SJSA1 (cell line): ENCODE measurements at regions not wholly inside any gene's neighbourhood (a gene's known extent, or its start where the extent isn't known, plus 50 kb on each side); places are given as distances from the start of the nearest gene placed in this dataset.
A peak's percentile ranks its signal among the peaks of the same experiment; 100 is the strongest.

Experiments
- DNase-seq, 2 experiments: peaks; one replicate each; pipeline ENCODE4 v3.0.0-alpha.2; 2015 to 2020; ENCODE audit warnings: low spot score in 2 of 2, low read depth in 1 of 2
- H3K27ac ChIP-seq: fragments of 250-450 bp; sonication (Bioruptor Pico); 2 replicates; pipeline ENCODE4 v1.5.1; 2020; ENCODE audit warnings: mild to moderate bottlenecking, moderate library complexity
- H3K27me3 ChIP-seq: fragments of 250-450 bp; sonication (Bioruptor Pico); replicated peaks from 2 replicates; pipeline ENCODE4 v1.5.1; 2020; ENCODE audit warnings: mild to moderate bottlenecking, moderate library complexity
- H3K36me3 ChIP-seq: fragments of 250-450 bp; sonication (Bioruptor Pico); 2 replicates; pipeline ENCODE4 v1.5.1; 2020; ENCODE audit warnings: mild to moderate bottlenecking
- H3K4me1 ChIP-seq: fragments of 250-450 bp; sonication (Bioruptor Pico); replicated peaks from 2 replicates; pipeline ENCODE4 v1.6.1; 2021; ENCODE audit warnings: mild to moderate bottlenecking
- H3K4me3 ChIP-seq: fragments of 250-450 bp; sonication (Bioruptor Pico); 2 replicates; pipeline ENCODE4 v1.5.1; 2020; ENCODE audit warnings: mild to moderate bottlenecking
- H3K9me3 ChIP-seq: fragments of 250-450 bp; sonication (Bioruptor Pico); replicated peaks from 2 replicates; pipeline ENCODE4 v1.5.1; 2020; ENCODE audit warnings: mild to moderate bottlenecking

- no peaks in the 10 kb centered on the region for H3K36me3 ChIP-seq
- peaks cover 37% of the 10 kb centered on the region for H3K4me1 ChIP-seq
- H3K4me3 ChIP-seq = no peak overlapping the region
- no peaks in the 10 kb centered on the region for H3K27me3 ChIP-seq
- no peak overlapping the region for H3K27ac ChIP-seq
- H3K9me3 ChIP-seq = no peaks in the 10 kb centered on the region
- DNase-seq = peak; percentile 51 to 73
These were observed 50.4 kb upstream of the CIBAR2 start for GRCh38 chr16:85162478-85163277.

- no peaks in the 10 kb centered on the region for H3K9me3 ChIP-seq
- peaks cover 46% of the 10 kb centered on the region for H3K4me1 ChIP-seq
- H3K36me3 ChIP-seq = no peaks in the 10 kb centered on the region
- H3K27me3 ChIP-seq = no peaks in the 10 kb centered on the region
- H3K27ac ChIP-seq = no peak overlapping the region
- no peak overlapping the region for H3K4me3 ChIP-seq
- DNase-seq = peak in 1 of 2 experiments; percentile 34
These were observed 51.2 kb upstream of the CIBAR2 start for GRCh38 chr16:85163278-85164112.

- Histone ChIP-seq H3K9me3 (no peaks in the 10 kb centered on the region), H3K27me3 (no peaks in the 10 kb centered on the region), H3K27ac (no peak overlapping the region), H3K4me3 (no peak overlapping the region), H3K36me3 (no peaks in the 10 kb centered on the region), H3K4me1 (peaks cover 49% of the 10 kb centered on the region)
- DNase-seq = no peak
These were observed 52.2 kb upstream of the CIBAR2 start for GRCh38 chr16:85164431-85164830.

GRCh38 chr16:85164838-85165516 is 52.7 kb upstream of the CIBAR2 start:
- H3K36me3 ChIP-seq = no peaks in the 10 kb centered on the region
- no peak for DNase-seq
- H3K4me1 ChIP-seq = peaks cover 55% of the 10 kb centered on the region
- H3K9me3 ChIP-seq = no peaks in the 10 kb centered on the region
- H3K4me3 ChIP-seq = no peak overlapping the region
- H3K27ac ChIP-seq = no peak overlapping the region
- no peaks in the 10 kb centered on the region for H3K27me3 ChIP-seq

- Histone ChIP-seq H3K27ac (no peak overlapping the region), H3K27me3 (no peaks in the 10 kb centered on the region), H3K9me3 (no peaks in the 10 kb centered on the region), H3K4me1 (peaks cover 58% of the 10 kb centered on the region), H3K4me3 (no peak overlapping the region), H3K36me3 (no peaks in the 10 kb centered on the region)
- no peak for DNase-seq
These were observed 53.5 kb upstream of the CIBAR2 start for GRCh38 chr16:85165781-85166180.

- no peak overlapping the region for H3K27ac ChIP-seq
- H3K9me3 ChIP-seq = no peaks in the 10 kb centered on the region
- DNase-seq = no peak
These were observed 54.0 kb upstream of the CIBAR2 start for GRCh38 chr16:85166281-85166680.

GRCh38 chr16:85166699-85167588 is 54.7 kb upstream of the CIBAR2 start:
- H3K4me1 ChIP-seq = peaks cover 68% of the 10 kb centered on the region
- no peaks in the 10 kb centered on the region for H3K27me3 ChIP-seq
- H3K4me3 ChIP-seq = no peak overlapping the region
- H3K27ac ChIP-seq = no peak overlapping the region
- peaks cover 11% of the 10 kb centered on the region; the same call in 1 of the 2 replicates for H3K36me3 ChIP-seq
- no peak for DNase-seq
- H3K9me3 ChIP-seq = no peaks in the 10 kb centered on the region

More at GRCh38 chr16:85166281-85166680, 54.0 kb upstream of the CIBAR2 start:
- peaks cover 61% of the 10 kb centered on the region for H3K4me1 ChIP-seq
- 0 out of 2 replicates have a peak, but pooled peaks cover 4% of the 10 kb centered on the region for H3K36me3 ChIP-seq
- no peak overlapping the region for H3K4me3 ChIP-seq
- H3K27me3 ChIP-seq = no peaks in the 10 kb centered on the region

GRCh38 chr16:85167589-85168537 is 55.6 kb upstream of the CIBAR2 start:
- no peaks in the 10 kb centered on the region for H3K9me3 ChIP-seq
- no peaks in the 10 kb centered on the region for H3K27me3 ChIP-seq
- no peak overlapping the region; the same call in 1 of the 2 replicates for H3K4me3 ChIP-seq
- H3K27ac ChIP-seq = no peak overlapping the region
- H3K4me1 ChIP-seq = peaks cover 68% of the 10 kb centered on the region
- peak in 1 of 2 experiments; percentile 19 for DNase-seq
- H3K36me3 ChIP-seq = peaks cover 17% of the 10 kb centered on the region; the same call in 1 of the 2 replicates

- Histone ChIP-seq H3K9me3 (no peaks in the 10 kb centered on the region), H3K36me3 (peaks cover 23% of the 10 kb centered on the region; the same call in 1 of the 2 replicates), H3K27me3 (no peaks in the 10 kb centered on the region), H3K27ac (no peak overlapping the region), H3K4me1 (peaks cover 71% of the 10 kb centered on the region), H3K4me3 (peak overlapping the region; percentile 27)
- peak; percentile 46 to 84 for DNase-seq
These were observed 56.5 kb upstream of the CIBAR2 start for GRCh38 chr16:85168732-85169256.

- no peaks in the 10 kb centered on the region for H3K9me3 ChIP-seq
- peak in 1 of 2 experiments; percentile 44 for DNase-seq
- peaks cover 26% of the 10 kb centered on the region; the same call in 1 of the 2 replicates for H3K36me3 ChIP-seq
- H3K27ac ChIP-seq = no peak overlapping the region
- H3K4me3 ChIP-seq = peak overlapping the region; percentile 60
- peaks cover 72% of the 10 kb centered on the region for H3K4me1 ChIP-seq
- H3K27me3 ChIP-seq = no peaks in the 10 kb centered on the region
These were observed 57.2 kb upstream of the CIBAR2 start for GRCh38 chr16:85169333-85170065.

- peak overlapping the region; percentile 60 for H3K4me3 ChIP-seq
- no peaks in the 10 kb centered on the region for H3K9me3 ChIP-seq
- H3K36me3 ChIP-seq = peaks cover 28% of the 10 kb centered on the region; the same call in 1 of the 2 replicates
- H3K27me3 ChIP-seq = no peaks in the 10 kb centered on the region
- peaks cover 77% of the 10 kb centered on the region for H3K4me1 ChIP-seq
- H3K27ac ChIP-seq = no peak overlapping the region
- no peak for DNase-seq
These were observed 57.8 kb upstream of the CIBAR2 start for GRCh38 chr16:85170066-85170491.
